ENCODE measurements at regions not wholly inside any gene's neighbourhood (a gene's known extent, or its start where the extent isn't known, plus 50 kb on each side); places are given as distances from the start of the nearest gene placed in this dataset.

GRCh38 chr20:1792274-1792673 is 102.9 kb upstream of the SIRPA start:
- Histone ChIP-seq H3K79me2 (ENCODE audit: control insufficient read depth, insufficient read depth, low read length, unreplicated experiment) (no peaks in the 10 kb centered on the region), H3K4me3 (ENCODE audit: low read depth, low read length) (no peak overlapping the region), H3K4me1 (ENCODE audit: control insufficient read depth, insufficient read depth, low read length, unreplicated experiment) (no peaks in the 10 kb centered on the region), H2AFZ (ENCODE audit: low read length, unreplicated experiment) (no peak overlapping the region), H3K27ac (ENCODE audit: low read depth, low read length) (no peak overlapping the region), H3K36me3 (ENCODE audit: insufficient read depth, low read length) (no peaks in the 10 kb centered on the region), H3K27me3 (ENCODE audit: insufficient read depth, low read length) (peaks cover 69% of the 10 kb centered on the region)

GRCh38 chr20:1790386-1790785 is 104.8 kb upstream of the SIRPA start:
- Histone ChIP-seq H3K4me3 (ENCODE audit: low read depth, low read length) (no peak overlapping the region), H3K36me3 (ENCODE audit: insufficient read depth, low read length) (no peaks in the 10 kb centered on the region), H2AFZ (ENCODE audit: low read length, unreplicated experiment) (no peak overlapping the region), H3K27ac (ENCODE audit: low read depth, low read length) (no peak overlapping the region), H3K4me1 (ENCODE audit: control insufficient read depth, insufficient read depth, low read length, unreplicated experiment) (no peaks in the 10 kb centered on the region), H3K79me2 (ENCODE audit: control insufficient read depth, insufficient read depth, low read length, unreplicated experiment) (no peaks in the 10 kb centered on the region), H3K27me3 (ENCODE audit: insufficient read depth, low read length) (peaks cover 88% of the 10 kb centered on the region)

GRCh38 chr20:1788044-1788443 is 107.2 kb upstream of the SIRPA start:
- no peaks in the 10 kb centered on the region for H3K4me1 ChIP-seq (ENCODE audit: control insufficient read depth, insufficient read depth, low read length, unreplicated experiment)
- H3K79me2 ChIP-seq (ENCODE audit: control insufficient read depth, insufficient read depth, low read length, unreplicated experiment), result no peaks in the 10 kb centered on the region
- peaks cover 87% of the 10 kb centered on the region for H3K27me3 ChIP-seq (ENCODE audit: insufficient read depth, low read length)
- no peak overlapping the region for H3K4me3 ChIP-seq (ENCODE audit: low read depth, low read length)
- H3K27ac ChIP-seq (ENCODE audit: low read depth, low read length), result no peak overlapping the region
- no peak overlapping the region for H2AFZ ChIP-seq (ENCODE audit: low read length, unreplicated experiment)
- H3K36me3 ChIP-seq (ENCODE audit: insufficient read depth, low read length), result no peaks in the 10 kb centered on the region

- H3K79me2 ChIP-seq (ENCODE audit: control insufficient read depth, insufficient read depth, low read length, unreplicated experiment), result no peaks in the 10 kb centered on the region
- H3K4me3 ChIP-seq (ENCODE audit: low read depth, low read length), result no peak overlapping the region
- H2AFZ ChIP-seq (ENCODE audit: low read length, unreplicated experiment), result no peak overlapping the region
- no peak overlapping the region for H3K27ac ChIP-seq (ENCODE audit: low read depth, low read length)
- no peaks in the 10 kb centered on the region for H3K4me1 ChIP-seq (ENCODE audit: control insufficient read depth, insufficient read depth, low read length, unreplicated experiment)
- H3K27me3 ChIP-seq (ENCODE audit: insufficient read depth, low read length), result peaks cover 79% of the 10 kb centered on the region
- H3K36me3 ChIP-seq (ENCODE audit: insufficient read depth, low read length), result no peaks in the 10 kb centered on the region
Measured at GRCh38 chr20:1786486-1786885, 108.7 kb upstream of the SIRPA start.

GRCh38 chr20:1784586-1784985 is 110.6 kb upstream of the SIRPA start:
- no peaks in the 10 kb centered on the region for H3K79me2 ChIP-seq (ENCODE audit: control insufficient read depth, insufficient read depth, low read length, unreplicated experiment)
- H3K4me1 ChIP-seq (ENCODE audit: control insufficient read depth, insufficient read depth, low read length, unreplicated experiment), result no peaks in the 10 kb centered on the region
- H3K36me3 ChIP-seq (ENCODE audit: insufficient read depth, low read length), result no peaks in the 10 kb centered on the region
- H3K27me3 ChIP-seq (ENCODE audit: insufficient read depth, low read length), result peaks cover 69% of the 10 kb centered on the region
- H3K4me3 ChIP-seq (ENCODE audit: low read depth, low read length), result no peak overlapping the region
- no peak overlapping the region for H3K27ac ChIP-seq (ENCODE audit: low read depth, low read length)
- no peak overlapping the region for H2AFZ ChIP-seq (ENCODE audit: low read length, unreplicated experiment)

- Histone ChIP-seq H3K27ac (ENCODE audit: low read depth, low read length) (no peak overlapping the region), H3K27me3 (ENCODE audit: insufficient read depth, low read length) (peaks cover 56% of the 10 kb centered on the region), H3K79me2 (ENCODE audit: control insufficient read depth, insufficient read depth, low read length, unreplicated experiment) (no peaks in the 10 kb centered on the region), H2AFZ (ENCODE audit: low read length, unreplicated experiment) (no peak overlapping the region), H3K4me1 (ENCODE audit: control insufficient read depth, insufficient read depth, low read length, unreplicated experiment) (no peaks in the 10 kb centered on the region), H3K36me3 (ENCODE audit: insufficient read depth, low read length) (no peaks in the 10 kb centered on the region), H3K4me3 (ENCODE audit: low read depth, low read length) (no peak overlapping the region)
Measured at GRCh38 chr20:1783245-1783644, 112.0 kb upstream of the SIRPA start.

- H3K4me3 ChIP-seq (ENCODE audit: low read depth, low read length), result no peak overlapping the region
- H3K27ac ChIP-seq (ENCODE audit: low read depth, low read length), result no peak overlapping the region
- H3K79me2 ChIP-seq (ENCODE audit: control insufficient read depth, insufficient read depth, low read length, unreplicated experiment), result no peaks in the 10 kb centered on the region
- no peak overlapping the region for H2AFZ ChIP-seq (ENCODE audit: low read length, unreplicated experiment)
- no peaks in the 10 kb centered on the region for H3K36me3 ChIP-seq (ENCODE audit: insufficient read depth, low read length)
- peaks cover 45% of the 10 kb centered on the region for H3K27me3 ChIP-seq (ENCODE audit: insufficient read depth, low read length)
- H3K4me1 ChIP-seq (ENCODE audit: control insufficient read depth, insufficient read depth, low read length, unreplicated experiment), result no peaks in the 10 kb centered on the region
Measured at GRCh38 chr20:1782181-1782580, 113.0 kb upstream of the SIRPA start.

GRCh38 chr20:1779567-1779966 is 115.6 kb upstream of the SIRPA start:
- H2AFZ ChIP-seq (ENCODE audit: low read length, unreplicated experiment), result no peak overlapping the region
- H3K27me3 ChIP-seq (ENCODE audit: insufficient read depth, low read length), result peaks cover 23% of the 10 kb centered on the region; the same call in 1 of the 2 replicates
- H3K79me2 ChIP-seq (ENCODE audit: control insufficient read depth, insufficient read depth, low read length, unreplicated experiment), result no peaks in the 10 kb centered on the region
- H3K36me3 ChIP-seq (ENCODE audit: insufficient read depth, low read length), result no peaks in the 10 kb centered on the region
- H3K27ac ChIP-seq (ENCODE audit: low read depth, low read length), result no peak overlapping the region
- H3K4me1 ChIP-seq (ENCODE audit: control insufficient read depth, insufficient read depth, low read length, unreplicated experiment), result peaks cover 13% of the 10 kb centered on the region
- no peak overlapping the region for H3K4me3 ChIP-seq (ENCODE audit: low read depth, low read length)

- Histone ChIP-seq H3K27ac (ENCODE audit: low read depth, low read length) (no peak overlapping the region), H2AFZ (ENCODE audit: low read length, unreplicated experiment) (no peak overlapping the region), H3K4me3 (ENCODE audit: low read depth, low read length) (no peak overlapping the region)
Measured at GRCh38 chr20:1778338-1778737, 116.9 kb upstream of the SIRPA start.

GRCh38 chr20:1777476-1777820 is 117.8 kb upstream of the SIRPA start:
- H3K4me3 ChIP-seq (ENCODE audit: low read depth, low read length), result peak overlapping the region; percentile 79; the same call in 1 of the 2 replicates
- H3K27me3 ChIP-seq (ENCODE audit: insufficient read depth, low read length), result peaks cover 8% of the 10 kb centered on the region; the same call in 1 of the 2 replicates
- H3K36me3 ChIP-seq (ENCODE audit: insufficient read depth, low read length), result no peaks in the 10 kb centered on the region
- peaks cover 13% of the 10 kb centered on the region for H3K4me1 ChIP-seq (ENCODE audit: control insufficient read depth, insufficient read depth, low read length, unreplicated experiment)
- no peaks in the 10 kb centered on the region for H3K79me2 ChIP-seq (ENCODE audit: control insufficient read depth, insufficient read depth, low read length, unreplicated experiment)
- no peak overlapping the region for H3K27ac ChIP-seq (ENCODE audit: low read depth, low read length)
- no peak overlapping the region for H2AFZ ChIP-seq (ENCODE audit: low read length, unreplicated experiment)

More at GRCh38 chr20:1778338-1778737, 116.9 kb upstream of the SIRPA start:
- Histone ChIP-seq H3K79me2 (ENCODE audit: control insufficient read depth, insufficient read depth, low read length, unreplicated experiment) (no peaks in the 10 kb centered on the region), H3K4me1 (ENCODE audit: control insufficient read depth, insufficient read depth, low read length, unreplicated experiment) (peaks cover 13% of the 10 kb centered on the region), H3K36me3 (ENCODE audit: insufficient read depth, low read length) (no peaks in the 10 kb centered on the region), H3K27me3 (ENCODE audit: insufficient read depth, low read length) (peaks cover 13% of the 10 kb centered on the region; the same call in 1 of the 2 replicates)

GRCh38 chr20:1776681-1777475 is 118.3 kb upstream of the SIRPA start:
- Histone ChIP-seq H3K27me3 (ENCODE audit: insufficient read depth, low read length) (peaks cover 8% of the 10 kb centered on the region; the same call in 1 of the 2 replicates), H3K36me3 (ENCODE audit: insufficient read depth, low read length) (no peaks in the 10 kb centered on the region), H3K4me3 (ENCODE audit: low read depth, low read length) (peak overlapping the region; percentile 79), H3K27ac (ENCODE audit: low read depth, low read length) (no peak overlapping the region), H3K4me1 (ENCODE audit: control insufficient read depth, insufficient read depth, low read length, unreplicated experiment) (peaks cover 13% of the 10 kb centered on the region), H2AFZ (ENCODE audit: low read length, unreplicated experiment) (peak overlapping the region; percentile 92), H3K79me2 (ENCODE audit: control insufficient read depth, insufficient read depth, low read length, unreplicated experiment) (no peaks in the 10 kb centered on the region)

Data from ACC112 (cell line).